ENCODE measurements at regions not wholly inside any gene's neighbourhood (a gene's known extent, or its start where the extent isn't known, plus 50 kb on each side); places are given as distances from the start of the nearest gene placed in this dataset.
"Not testable (repeated sequence)": the region's sequence is repeated elsewhere in the genome, so short reads cannot be mapped to it uniquely, and the experiment has no call there.

- DNase-seq (ENCODE audit: low read depth in 2 of 2), result no peak
Measured at GRCh38 chr3:8420612-8421011, 81.0 kb upstream of the LMCD1 start.

GRCh38 chr3:8421267-8421666 is 80.4 kb upstream of the LMCD1 start:
- no peak for DNase-seq (ENCODE audit: low read depth in 2 of 2)

DNA sequence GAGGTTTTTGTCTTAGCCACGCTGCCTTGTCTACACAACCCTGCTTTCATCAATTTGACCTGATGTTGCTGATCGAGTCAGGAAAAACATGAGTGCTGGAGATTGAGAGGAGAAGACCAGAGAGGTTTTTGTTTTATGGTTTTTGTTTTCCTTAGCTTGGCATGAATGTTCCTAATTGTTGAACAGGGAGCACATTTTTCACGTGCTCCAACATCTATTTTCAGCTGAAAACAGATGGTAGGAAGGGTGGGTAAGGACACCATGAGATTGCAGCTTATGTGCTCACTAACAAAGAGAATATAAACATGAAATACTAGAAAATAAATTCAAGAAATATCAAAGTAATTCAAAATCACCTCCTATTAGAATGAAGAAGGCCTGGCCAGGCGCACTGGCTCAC is 79.9 kb upstream of the LMCD1 start:
- no peak for DNase-seq (ENCODE audit: low read depth in 2 of 2)

DNA sequence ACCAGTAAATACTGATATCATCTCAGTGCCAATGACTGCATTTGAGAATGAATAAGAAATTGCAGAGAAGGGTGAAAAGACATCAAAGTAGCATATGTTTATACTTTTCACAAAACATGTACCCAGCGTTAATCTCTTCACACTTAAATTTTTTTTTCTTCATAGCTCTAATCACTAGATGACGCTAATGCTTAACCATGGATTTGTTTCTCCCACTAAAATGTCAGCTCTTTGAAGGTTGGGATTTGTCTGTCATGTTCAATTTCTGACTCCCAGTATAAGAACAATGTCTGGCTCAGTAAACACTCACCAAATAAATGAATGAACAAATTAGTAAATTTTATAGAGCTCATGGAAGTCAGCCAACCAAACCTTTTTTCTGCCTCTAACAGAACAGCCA is 78.3 kb upstream of the LMCD1 start:
- DNase-seq (ENCODE audit: low read depth in 2 of 2), result no peak

DNA sequence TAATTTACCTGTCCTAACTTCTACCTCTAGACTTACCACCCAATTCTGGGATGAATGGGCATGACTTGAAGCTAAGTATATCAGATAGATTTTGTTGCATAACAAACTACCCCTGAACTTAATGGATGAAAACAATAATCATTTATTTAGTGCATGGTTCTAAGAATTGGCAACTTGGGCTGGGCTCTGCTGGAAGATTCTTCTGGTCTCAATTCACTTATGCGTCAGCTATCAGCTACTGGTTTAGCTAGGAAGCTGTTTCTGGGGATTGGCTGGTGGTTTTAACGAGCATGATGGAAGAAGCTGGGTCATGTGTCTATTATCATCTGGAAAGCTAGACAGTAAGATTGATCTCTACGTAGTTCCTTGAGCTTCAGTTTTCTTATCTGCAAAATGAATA is 77.3 kb upstream of the LMCD1 start:
- DNase-seq (ENCODE audit: low read depth in 2 of 2), result no peak

DNA sequence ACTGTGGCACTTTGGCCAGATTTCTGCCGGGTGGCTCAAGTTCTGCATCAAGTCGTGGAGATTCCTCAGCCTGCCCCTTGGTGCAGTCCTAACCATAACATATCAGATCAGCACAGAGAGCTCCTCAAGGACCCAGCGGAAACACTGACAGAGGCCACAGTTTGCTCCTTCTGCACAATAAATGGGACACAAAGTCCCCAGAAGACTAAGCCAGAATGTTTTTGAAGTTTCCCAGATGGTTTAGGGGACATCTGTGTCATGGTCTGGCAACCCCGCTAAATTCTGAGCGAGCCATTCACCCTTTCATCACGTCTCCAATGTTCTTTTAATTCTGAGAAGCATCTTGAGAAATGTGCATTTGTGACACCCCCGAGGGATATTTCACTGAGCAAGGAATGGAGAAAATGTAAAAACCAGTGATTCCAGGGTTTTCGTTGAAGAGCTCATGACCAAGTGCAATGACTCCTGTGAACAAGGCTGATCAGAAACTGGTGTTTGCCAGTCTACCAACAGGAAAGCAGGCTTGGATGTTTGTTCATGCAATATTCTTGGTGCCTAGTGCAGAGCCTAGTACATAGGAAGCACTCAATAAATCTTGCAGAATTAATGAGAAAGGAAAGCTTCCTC is 64.8 kb upstream of the LMCD1 start:
- DNase-seq (ENCODE audit: low read depth in 2 of 2), result no peak

DNA sequence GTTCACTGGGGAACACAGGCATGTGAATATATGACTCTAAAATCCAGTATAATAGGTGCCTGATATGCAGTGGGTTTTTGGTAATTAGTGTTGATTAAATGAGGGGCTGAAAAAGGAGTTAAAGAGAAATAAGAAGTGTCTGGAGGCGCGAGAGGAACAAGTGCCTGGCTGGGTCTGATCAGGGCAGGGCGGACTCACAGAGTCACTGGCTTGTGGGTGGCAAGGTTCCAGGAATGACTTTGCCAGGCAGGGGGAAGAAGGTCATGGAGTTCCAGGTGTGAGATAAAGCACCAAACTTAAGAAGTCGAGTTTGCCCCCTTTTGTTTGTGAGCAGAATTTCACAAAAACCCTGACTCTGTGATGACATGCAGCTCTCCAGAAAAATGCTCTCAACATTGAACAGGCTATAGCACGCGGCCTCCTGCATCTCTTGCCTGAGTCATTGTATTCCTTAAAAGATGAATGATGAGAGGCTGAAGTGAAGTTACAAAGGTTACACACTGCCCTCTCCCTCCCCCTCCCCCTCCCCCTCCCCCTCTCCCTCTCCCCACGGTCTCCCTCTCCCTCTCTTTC is 63.0 kb upstream of the LMCD1 start:
- no peak for DNase-seq (ENCODE audit: low read depth in 2 of 2)

GRCh38 chr3:8440142-8440541 is 61.5 kb upstream of the LMCD1 start:
- DNase-seq (ENCODE audit: low read depth in 2 of 2), result not testable (repeated sequence)

DNA sequence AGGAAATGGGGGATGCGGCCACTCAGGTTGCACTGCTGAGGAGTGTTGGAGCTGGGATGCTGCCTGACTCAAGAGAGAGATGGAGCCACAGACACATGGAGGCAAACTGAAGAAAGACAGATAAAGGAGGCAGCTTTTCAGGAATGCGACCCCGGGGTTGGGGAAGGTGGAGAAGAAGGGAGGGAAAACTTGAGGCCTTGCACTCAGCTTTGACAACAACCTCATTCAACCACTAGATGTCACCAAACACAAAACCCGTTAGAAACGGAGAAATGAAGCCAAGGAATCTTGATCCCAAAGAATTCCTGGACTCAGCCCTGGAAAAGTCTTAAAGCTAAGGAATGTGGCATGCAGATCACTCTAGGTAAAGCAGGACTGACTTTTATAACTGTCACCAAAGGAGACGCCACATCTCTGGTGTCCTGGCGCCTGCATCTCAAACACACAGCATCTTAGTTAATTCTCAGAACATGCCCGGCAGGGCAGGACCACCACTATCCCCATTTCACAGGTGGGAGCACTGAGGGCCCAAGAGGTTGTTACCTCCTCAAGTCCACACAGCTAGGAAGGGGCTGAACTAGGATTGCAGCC is 59.6 kb upstream of the LMCD1 start:
- DNase-seq (ENCODE audit: low read depth in 2 of 2), result no peak

DNA sequence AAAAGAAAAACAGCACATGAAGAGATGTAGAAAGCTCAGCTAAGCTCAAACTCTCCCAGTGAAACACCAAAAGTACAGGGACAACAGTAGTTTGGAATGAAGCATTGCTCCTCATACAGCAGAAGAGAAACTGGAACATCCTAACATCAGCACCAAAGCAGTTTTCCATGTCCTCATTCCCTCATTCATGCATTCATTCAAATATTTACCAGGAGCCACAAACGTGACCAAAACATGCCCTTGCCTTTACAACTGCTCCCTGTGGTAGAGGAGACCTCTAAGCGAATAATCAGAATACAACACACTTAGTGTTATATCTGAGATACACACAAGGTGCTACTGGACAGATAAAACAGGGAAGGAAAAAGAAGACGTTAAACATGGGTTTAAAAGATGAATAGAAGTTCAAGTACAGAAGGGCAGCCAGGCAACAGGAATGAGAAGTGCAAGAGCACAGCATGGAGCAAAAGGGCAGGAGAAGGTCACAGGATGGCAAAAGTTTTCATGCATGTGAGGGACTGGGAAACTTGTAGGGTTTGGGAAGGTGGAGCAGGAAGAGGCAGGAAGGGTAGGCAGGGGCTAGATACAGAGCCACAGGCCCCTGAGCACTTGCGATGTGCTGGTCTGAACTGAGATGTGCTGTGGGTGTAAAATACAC is 58.5 kb upstream of the LMCD1 start:
- DNase-seq (ENCODE audit: low read depth in 2 of 2), result no peak

GRCh38 chr3:8443829-8444791 is 57.5 kb upstream of the LMCD1 start:
- no peak for DNase-seq (ENCODE audit: low read depth in 2 of 2)

GRCh38 chr3:8444883-8445282 is 56.7 kb upstream of the LMCD1 start:
- DNase-seq (ENCODE audit: low read depth in 2 of 2), result no peak

GRCh38 chr3:8445861-8446260 is 55.8 kb upstream of the LMCD1 start:
- DNase-seq (ENCODE audit: low read depth in 2 of 2), result no peak

DNA sequence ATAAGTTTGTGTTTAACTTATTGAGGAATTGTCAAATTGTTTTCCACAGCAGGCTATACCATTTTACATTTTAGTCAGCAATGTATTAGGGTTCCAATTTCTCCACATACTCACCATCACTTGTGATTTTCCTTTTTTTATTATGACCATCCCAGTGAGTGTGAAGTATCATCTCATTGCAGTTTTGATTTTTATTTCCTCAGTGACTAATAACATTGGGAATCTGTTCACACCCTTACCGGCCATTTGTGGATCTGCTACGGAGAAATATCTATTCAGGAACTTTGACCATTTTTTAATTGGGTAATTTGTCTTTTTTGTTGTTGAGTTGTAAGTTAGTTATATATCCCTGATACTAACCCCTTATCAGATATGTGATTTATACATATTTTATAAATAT is 54.8 kb upstream of the LMCD1 start:
- DNase-seq (ENCODE audit: low read depth in 2 of 2), result no peak

DNA sequence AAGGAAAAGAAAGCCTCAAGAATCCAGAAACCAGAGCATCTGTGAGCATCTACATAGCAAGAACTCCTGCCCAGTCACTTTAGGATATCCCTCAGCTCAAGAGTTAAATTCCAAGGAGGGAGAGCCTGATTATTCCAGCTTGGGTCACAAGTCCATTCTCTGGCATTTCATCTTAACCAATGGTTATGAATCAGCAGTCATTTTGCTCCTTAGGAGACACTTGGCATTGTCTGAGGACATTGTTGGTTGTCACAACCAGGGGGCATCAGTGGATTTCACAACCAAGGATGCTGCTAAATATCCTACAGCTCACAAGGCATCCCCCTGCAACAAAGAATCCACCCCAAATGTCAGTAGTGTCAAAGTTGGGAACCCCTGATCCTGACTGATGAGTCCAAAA is 51.0 kb upstream of the LMCD1 start:
- no peak for DNase-seq (ENCODE audit: low read depth in 2 of 2)

- DNase-seq (ENCODE audit: low read depth in 2 of 2), result no peak
Measured at GRCh38 chr3:8451696-8452095, 49.9 kb upstream of the LMCD1 start.
